MM.1S (cell line): ENCODE measurements at regions not wholly inside any gene's neighbourhood (a gene's known extent, or its start where the extent isn't known, plus 50 kb on each side); places are given as distances from the start of the nearest gene placed in this dataset.

Source experiments
- EZH2 ChIP-seq: fragments of 300-600 bp; sonication (generic); optimal IDR thresholded peaks from 2 replicates; pipeline ENCODE3; 2017; ENCODE audit warnings: low read depth, mild to moderate bottlenecking, antibody characterized with exemption, low read length, mixed read lengths
- EZH2phosphoT487 ChIP-seq: fragments of 300-600 bp; sonication (generic); IDR thresholded peaks from 2 replicates; pipeline ENCODE4 v1.6.1; 2018; ENCODE audit warnings: antibody characterized with exemption, low read length
- TF ChIP-seq, protein P1 (sequence below): fragments of 300-600 bp; sonication (generic); IDR thresholded peaks from 2 replicates; pipeline ENCODE4 v1.5.1; 2016; ENCODE audit warnings: antibody characterized with exemption, low read length, mixed read lengths

DNA sequence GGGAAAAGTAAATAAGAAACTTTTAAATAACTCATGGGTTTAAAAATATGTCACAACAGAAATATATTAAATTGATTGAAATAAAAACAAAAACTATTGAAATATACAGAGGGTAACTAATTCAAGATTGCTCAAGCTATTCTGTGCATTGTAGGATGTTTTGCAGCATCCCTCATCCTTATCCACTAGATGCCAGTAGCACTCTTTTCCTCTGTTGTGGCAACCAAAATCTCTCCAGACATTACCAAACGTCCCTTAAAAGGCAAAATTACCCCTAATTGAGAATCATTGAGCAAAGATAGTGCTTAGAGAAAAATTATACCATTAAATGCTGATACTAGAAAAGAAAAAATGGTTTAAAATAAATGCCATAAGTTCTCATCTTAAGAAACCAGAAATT lies 682.6 kb downstream of the RWDD3 start:
- TF ChIP-seq, protein P1, sequence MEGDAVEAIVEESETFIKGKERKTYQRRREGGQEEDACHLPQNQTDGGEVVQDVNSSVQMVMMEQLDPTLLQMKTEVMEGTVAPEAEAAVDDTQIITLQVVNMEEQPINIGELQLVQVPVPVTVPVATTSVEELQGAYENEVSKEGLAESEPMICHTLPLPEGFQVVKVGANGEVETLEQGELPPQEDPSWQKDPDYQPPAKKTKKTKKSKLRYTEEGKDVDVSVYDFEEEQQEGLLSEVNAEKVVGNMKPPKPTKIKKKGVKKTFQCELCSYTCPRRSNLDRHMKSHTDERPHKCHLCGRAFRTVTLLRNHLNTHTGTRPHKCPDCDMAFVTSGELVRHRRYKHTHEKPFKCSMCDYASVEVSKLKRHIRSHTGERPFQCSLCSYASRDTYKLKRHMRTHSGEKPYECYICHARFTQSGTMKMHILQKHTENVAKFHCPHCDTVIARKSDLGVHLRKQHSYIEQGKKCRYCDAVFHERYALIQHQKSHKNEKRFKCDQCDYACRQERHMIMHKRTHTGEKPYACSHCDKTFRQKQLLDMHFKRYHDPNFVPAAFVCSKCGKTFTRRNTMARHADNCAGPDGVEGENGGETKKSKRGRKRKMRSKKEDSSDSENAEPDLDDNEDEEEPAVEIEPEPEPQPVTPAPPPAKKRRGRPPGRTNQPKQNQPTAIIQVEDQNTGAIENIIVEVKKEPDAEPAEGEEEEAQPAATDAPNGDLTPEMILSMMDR, result no peak
- TF ChIP-seq EZH2, result no peak
- TF ChIP-seq EZH2phosphoT487, result no peak
